Islet precursor cell (in vitro differentiated cells): ENCODE measurements at regions not wholly inside any gene's neighbourhood (a gene's known extent, or its start where the extent isn't known, plus 50 kb on each side); places are given as distances from the start of the nearest gene placed in this dataset.
"Not testable (repeated sequence)": the region's sequence is repeated elsewhere in the genome, so short reads cannot be mapped to it uniquely, and the experiment has no call there.

Source experiments
- DNase-seq: peaks from one replicate; pipeline ENCODE4 v3.0.0-alpha.2; 2018

GRCh38 chr6:56838016-56838555, 116.8 kb upstream of the BEND6 start:
- no peak for DNase-seq

GRCh38 chr6:56837322-56837894, 117.5 kb upstream of the BEND6 start:
- no peak for DNase-seq

- no peak for DNase-seq
Observed at GRCh38 chr6:56835612-56836011, 119.3 kb upstream of the BEND6 start.

GRCh38 chr6:56833873-56834272, 121.0 kb upstream of the BEND6 start:
- DNase-seq = no peak

GRCh38 chr6:56833127-56833791, 121.6 kb upstream of the BEND6 start:
- DNase-seq = no peak

- no peak for DNase-seq
Observed at GRCh38 chr6:56832225-56832624, 122.7 kb upstream of the BEND6 start.

GRCh38 chr6:56831334-56831733, 123.6 kb upstream of the BEND6 start:
- no peak for DNase-seq

- DNase-seq = no peak
Observed at GRCh38 chr6:56827908-56828649, 126.8 kb upstream of the BEND6 start.

GRCh38 chr6:56824431-56824830, 130.5 kb upstream of the BEND6 start:
- not testable (repeated sequence) for DNase-seq

GRCh38 chr6:56821005-56821432, 133.9 kb upstream of the BEND6 start:
- no peak for DNase-seq

GRCh38 chr6:56820060-56820459, 134.8 kb upstream of the BEND6 start:
- DNase-seq = no peak

- no peak for DNase-seq
Observed at GRCh38 chr6:56819604-56820003, 135.3 kb upstream of the BEND6 start.

- no peak for DNase-seq
Observed at GRCh38 chr6:56816370-56816769, 138.5 kb upstream of the BEND6 start.

- no peak for DNase-seq
Observed at GRCh38 chr6:56815436-56815835, 139.5 kb upstream of the BEND6 start.

- DNase-seq = no peak
Observed at GRCh38 chr6:56814802-56815201, 140.1 kb upstream of the BEND6 start.

GRCh38 chr6:56814308-56814707, 140.6 kb upstream of the BEND6 start:
- DNase-seq = no peak

- DNase-seq = not testable (repeated sequence)
Observed at GRCh38 chr6:56812851-56813250, 142.1 kb upstream of the BEND6 start.

- DNase-seq = peak; percentile 73
Observed at GRCh38 chr6:56808871-56809359, 146.0 kb upstream of the BEND6 start.

- no peak for DNase-seq
Observed at GRCh38 chr6:56807989-56808337, 146.9 kb upstream of the BEND6 start.

- DNase-seq = no peak
Observed at GRCh38 chr6:56807326-56807988, 147.4 kb upstream of the BEND6 start.

- no peak for DNase-seq
Observed at GRCh38 chr6:56806368-56806767, 148.5 kb upstream of the BEND6 start.

- no peak for DNase-seq
Observed at GRCh38 chr6:56804996-56805395, 149.9 kb upstream of the BEND6 start.

GRCh38 chr6:56803594-56803993, 151.3 kb upstream of the BEND6 start:
- no peak for DNase-seq
